ENCODE measurements at regions not wholly inside any gene's neighbourhood (a gene's known extent, or its start where the extent isn't known, plus 50 kb on each side); places are given as distances from the start of the nearest gene placed in this dataset.

DNA sequence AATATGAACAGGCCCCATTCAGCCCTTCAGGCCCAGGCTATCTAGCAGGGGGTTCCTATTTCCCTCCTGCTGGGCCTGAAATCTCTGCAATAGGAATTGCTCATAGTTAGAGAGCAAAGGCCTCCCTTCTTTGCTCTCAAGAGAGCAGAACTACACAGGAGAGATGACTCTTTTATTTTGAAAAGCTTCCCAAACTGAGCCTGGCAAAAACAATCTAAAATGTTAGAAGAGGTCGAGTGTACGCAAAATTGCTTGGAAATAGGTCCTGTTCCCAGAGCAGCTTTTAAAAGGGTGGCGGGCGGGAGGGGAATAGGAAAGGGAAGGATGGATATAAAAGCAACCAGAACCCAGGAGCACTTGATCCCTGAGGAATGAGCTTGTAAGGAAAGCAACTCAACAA is 68.4 kb upstream of the APCDD1 start:
- no peaks in the 10 kb centered on the region for H3K27me3 Mint-ChIP-seq (ENCODE audit: insufficient read depth, unreplicated experiment)
- Histone ChIP-seq H3K4me1 (peaks cover 35% of the 10 kb centered on the region), H3K9me3 (peaks cover 3% of the 10 kb centered on the region; the same call in 1 of the 2 replicates), H3K27me3 (replicated peaks; ENCODE audit: control insufficient read depth, insufficient read depth, low read length) (no peaks in the 10 kb centered on the region), H3K36me3 (ENCODE audit: control insufficient read depth, insufficient read depth, low read length) (no peaks in the 10 kb centered on the region), H3K4me3 (ENCODE audit: low read depth, low read length) (no peak overlapping the region)
- H3K9me3 Mint-ChIP-seq (ENCODE audit: unreplicated experiment): peaks cover 9% of the 10 kb centered on the region
- H3K27ac Mint-ChIP-seq (ENCODE audit: unreplicated experiment): no peak overlapping the region
- CTCF ChIA-PET: no interaction called here
- peaks cover 22% of the 10 kb centered on the region for H3K4me1 Mint-ChIP-seq (ENCODE audit: low read depth, unreplicated experiment)
- DNase-seq: no peak
- no peaks in the 10 kb centered on the region for H3K36me3 Mint-ChIP-seq (ENCODE audit: insufficient read depth, unreplicated experiment)
- no TSS peak for BruUV-seq (replicated peaks)
- POLR2A ChIA-PET: no interaction called here
- TF ChIP-seq, protein P1, sequence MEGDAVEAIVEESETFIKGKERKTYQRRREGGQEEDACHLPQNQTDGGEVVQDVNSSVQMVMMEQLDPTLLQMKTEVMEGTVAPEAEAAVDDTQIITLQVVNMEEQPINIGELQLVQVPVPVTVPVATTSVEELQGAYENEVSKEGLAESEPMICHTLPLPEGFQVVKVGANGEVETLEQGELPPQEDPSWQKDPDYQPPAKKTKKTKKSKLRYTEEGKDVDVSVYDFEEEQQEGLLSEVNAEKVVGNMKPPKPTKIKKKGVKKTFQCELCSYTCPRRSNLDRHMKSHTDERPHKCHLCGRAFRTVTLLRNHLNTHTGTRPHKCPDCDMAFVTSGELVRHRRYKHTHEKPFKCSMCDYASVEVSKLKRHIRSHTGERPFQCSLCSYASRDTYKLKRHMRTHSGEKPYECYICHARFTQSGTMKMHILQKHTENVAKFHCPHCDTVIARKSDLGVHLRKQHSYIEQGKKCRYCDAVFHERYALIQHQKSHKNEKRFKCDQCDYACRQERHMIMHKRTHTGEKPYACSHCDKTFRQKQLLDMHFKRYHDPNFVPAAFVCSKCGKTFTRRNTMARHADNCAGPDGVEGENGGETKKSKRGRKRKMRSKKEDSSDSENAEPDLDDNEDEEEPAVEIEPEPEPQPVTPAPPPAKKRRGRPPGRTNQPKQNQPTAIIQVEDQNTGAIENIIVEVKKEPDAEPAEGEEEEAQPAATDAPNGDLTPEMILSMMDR (IDR thresholded peaks at IDR 0.05; ENCODE audit: insufficient read depth in 1 of 2, low read depth in 1 of 2, low read length in 1 of 2, severe bottlenecking in 1 of 2, unreplicated experiment in 1 of 2): no peak
- H3K4me3 Mint-ChIP-seq (ENCODE audit: unreplicated experiment): no peak overlapping the region
- intact Hi-C loops (cut with micrococcal nuclease; ENCODE audit: unreplicated experiment): no loop called here

DNA sequence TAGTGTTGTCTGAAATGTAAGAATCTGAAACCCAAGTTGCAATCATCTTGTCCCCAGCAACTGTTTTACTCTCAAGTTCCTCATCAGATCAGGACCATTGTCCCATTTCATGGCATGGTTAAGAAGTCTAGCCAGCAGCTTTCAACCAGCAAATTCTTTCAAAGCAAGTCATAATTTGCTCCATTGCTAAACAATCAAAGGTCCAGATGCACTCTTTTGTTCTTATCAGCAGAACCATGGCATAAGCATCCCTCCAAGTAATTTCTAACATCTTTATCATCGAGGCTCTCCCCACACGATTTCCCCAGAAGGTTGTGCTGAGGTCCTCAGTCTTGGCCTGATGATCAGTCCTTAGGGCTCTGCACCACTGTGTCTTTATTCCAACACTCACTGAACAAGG is 67.5 kb upstream of the APCDD1 start:
- DNase-seq: peak in 1 of 2 experiments; percentile 41
- H3K4me3 ChIP-seq (ENCODE audit: low read depth, low read length): no peak overlapping the region
- H3K9me3 ChIP-seq: peaks cover 3% of the 10 kb centered on the region; the same call in 1 of the 2 replicates
- intact Hi-C loops (cut with micrococcal nuclease; ENCODE audit: unreplicated experiment): no loop called here
- ChIA-PET POLR2A (no interaction called here), CTCF (interaction anchor here (0.7 kb wide), 1 partner anchor 18 kb away, joined by 3 read pairs; no protein-coding TSS in a partner anchor)
- Mint-ChIP-seq H3K4me1 (ENCODE audit: low read depth, unreplicated experiment) (peaks cover 22% of the 10 kb centered on the region), H3K9me3 (ENCODE audit: unreplicated experiment) (peaks cover 17% of the 10 kb centered on the region), H3K27me3 (ENCODE audit: insufficient read depth, unreplicated experiment) (no peaks in the 10 kb centered on the region), H3K27ac (ENCODE audit: unreplicated experiment) (peak overlapping the region; percentile 71), H3K36me3 (ENCODE audit: insufficient read depth, unreplicated experiment) (no peaks in the 10 kb centered on the region), H3K4me3 (ENCODE audit: unreplicated experiment) (peak overlapping the region; percentile 6)
- BruUV-seq (replicated peaks): no TSS peak
- H3K27me3 ChIP-seq (replicated peaks; ENCODE audit: control insufficient read depth, insufficient read depth, low read length): no peaks in the 10 kb centered on the region
- H3K36me3 ChIP-seq (ENCODE audit: control insufficient read depth, insufficient read depth, low read length): no peaks in the 10 kb centered on the region
- TF ChIP-seq, protein P1 (IDR thresholded peaks at IDR 0.05; ENCODE audit: insufficient read depth in 1 of 2, low read depth in 1 of 2, low read length in 1 of 2, severe bottlenecking in 1 of 2, unreplicated experiment in 1 of 2): no peak
- peaks cover 35% of the 10 kb centered on the region for H3K4me1 ChIP-seq

DNA sequence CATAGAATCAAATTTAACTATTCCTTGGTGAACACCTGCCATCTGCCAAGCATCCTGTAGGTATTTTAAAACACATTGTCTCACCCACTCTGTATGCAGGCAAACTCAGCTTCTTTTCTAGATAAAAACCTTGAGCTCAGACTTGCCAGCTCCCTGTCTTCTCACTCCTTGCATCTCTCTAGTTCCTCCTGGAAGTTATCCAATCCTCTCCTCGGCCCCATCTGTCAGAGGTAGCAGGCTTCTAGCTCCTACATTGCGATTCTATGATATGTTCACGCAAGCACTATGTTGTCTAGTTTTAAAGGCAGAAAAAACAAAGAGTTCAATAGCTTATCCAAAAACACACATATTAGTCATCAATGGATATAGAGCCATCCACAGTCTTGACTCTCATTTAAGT is 67.0 kb upstream of the APCDD1 start:
- intact Hi-C loops (cut with micrococcal nuclease; ENCODE audit: unreplicated experiment): no loop called here
- Histone ChIP-seq H3K4me3 (ENCODE audit: low read depth, low read length) (no peak overlapping the region), H3K36me3 (ENCODE audit: control insufficient read depth, insufficient read depth, low read length) (no peaks in the 10 kb centered on the region), H3K4me1 (peaks cover 35% of the 10 kb centered on the region), H3K9me3 (peaks cover 3% of the 10 kb centered on the region; the same call in 1 of the 2 replicates), H3K27me3 (replicated peaks; ENCODE audit: control insufficient read depth, insufficient read depth, low read length) (no peaks in the 10 kb centered on the region)
- no peak for DNase-seq
- TF ChIP-seq, protein P1 (IDR thresholded peaks at IDR 0.05; ENCODE audit: insufficient read depth in 1 of 2, low read depth in 1 of 2, low read length in 1 of 2, severe bottlenecking in 1 of 2, unreplicated experiment in 1 of 2): no peak
- CTCF ChIA-PET: interaction anchor here (0.7 kb wide), 1 partner anchor 18 kb away, joined by 3 read pairs; no protein-coding TSS in a partner anchor
- BruUV-seq (replicated peaks): no TSS peak
- no peaks in the 10 kb centered on the region for H3K36me3 Mint-ChIP-seq (ENCODE audit: insufficient read depth, unreplicated experiment)
- no peaks in the 10 kb centered on the region for H3K27me3 Mint-ChIP-seq (ENCODE audit: insufficient read depth, unreplicated experiment)
- H3K4me3 Mint-ChIP-seq (ENCODE audit: unreplicated experiment): peak overlapping the region; percentile 6
- H3K4me1 Mint-ChIP-seq (ENCODE audit: low read depth, unreplicated experiment): peaks cover 22% of the 10 kb centered on the region
- POLR2A ChIA-PET: no interaction called here
- peaks cover 17% of the 10 kb centered on the region for H3K9me3 Mint-ChIP-seq (ENCODE audit: unreplicated experiment)
- peak overlapping the region; percentile 71 for H3K27ac Mint-ChIP-seq (ENCODE audit: unreplicated experiment)
